Medulla oblongata (tissue), 1 donor: ENCODE measurements at regions not wholly inside any gene's neighbourhood (a gene's known extent, or its start where the extent isn't known, plus 50 kb on each side); places are given as distances from the start of the nearest gene placed in this dataset.

Experiments
- DNase-seq: peaks from one replicate; pipeline ENCODE4 v3.0.0-alpha.2; 2015; ENCODE audit errors: extremely low spot score

- DNase-seq: no peak
These were observed 232.5 kb upstream of the NDST3 start for GRCh38 chr4:117801756-117802155.

- no peak for DNase-seq
These were observed 222.6 kb upstream of the NDST3 start for GRCh38 chr4:117811731-117812130.

GRCh38 chr4:117814277-117815246, 219.7 kb upstream of the NDST3 start:
- no peak for DNase-seq

GRCh38 chr4:117817301-117817700, 217.0 kb upstream of the NDST3 start:
- DNase-seq: no peak

GRCh38 chr4:117821834-117822233, 212.5 kb upstream of the NDST3 start:
- DNase-seq: no peak

- DNase-seq: no peak
These were observed 210.9 kb upstream of the NDST3 start for GRCh38 chr4:117823388-117823787.

- no peak for DNase-seq
These were observed 208.7 kb upstream of the NDST3 start for GRCh38 chr4:117825600-117825999.

- no peak for DNase-seq
These were observed 203.1 kb upstream of the NDST3 start for GRCh38 chr4:117831060-117831683.

- no peak for DNase-seq
These were observed 198.7 kb upstream of the NDST3 start for GRCh38 chr4:117835566-117835965.

GRCh38 chr4:117844594-117844993, 189.7 kb upstream of the NDST3 start:
- no peak for DNase-seq

- DNase-seq: no peak
These were observed 189.0 kb upstream of the NDST3 start for GRCh38 chr4:117845270-117845669.

GRCh38 chr4:117847849-117848248, 186.4 kb upstream of the NDST3 start:
- no peak for DNase-seq

GRCh38 chr4:117868201-117868600, 166.1 kb upstream of the NDST3 start:
- DNase-seq: no peak

GRCh38 chr4:117873779-117874178, 160.5 kb upstream of the NDST3 start:
- no peak for DNase-seq

GRCh38 chr4:117874216-117874615, 160.1 kb upstream of the NDST3 start:
- no peak for DNase-seq

GRCh38 chr4:117889978-117890377, 144.3 kb upstream of the NDST3 start:
- no peak for DNase-seq

- peak; percentile 23 for DNase-seq
These were observed 141.1 kb upstream of the NDST3 start for GRCh38 chr4:117893207-117893606.

- no peak for DNase-seq
These were observed 135.8 kb upstream of the NDST3 start for GRCh38 chr4:117898496-117898895.

GRCh38 chr4:117900832-117901231, 133.5 kb upstream of the NDST3 start:
- no peak for DNase-seq

GRCh38 chr4:117907646-117908045, 126.6 kb upstream of the NDST3 start:
- DNase-seq: no peak

- DNase-seq: no peak
These were observed 125.7 kb upstream of the NDST3 start for GRCh38 chr4:117908306-117909207.

- DNase-seq: no peak
These were observed 117.6 kb upstream of the NDST3 start for GRCh38 chr4:117916728-117917127.
